A549 (cell line): ENCODE measurements at regions not wholly inside any gene's neighbourhood (a gene's known extent, or its start where the extent isn't known, plus 50 kb on each side); places are given as distances from the start of the nearest gene placed in this dataset.

Source experiments
- CTCF ChIP-seq: fragments of >200 bp; sonication (Bioruptor Twin); formaldehyde crosslinking; IDR thresholded peaks from 3 replicates; pipeline ENCODE4 v1.5.1; 2016
- EP300 ChIP-seq, 2 experiments: fragments of >200 bp; sonication (Bioruptor Twin); formaldehyde crosslinking; IDR thresholded peaks; 2 replicates in 1 of 2; 3 replicates in 1 of 2; pipeline ENCODE4 v1.6.1; 2016 to 2017
- GATA3 ChIP-seq: IDR thresholded peaks from 2 replicates; pipeline ENCODE4 v1.6.1; 2012; ENCODE audit warnings: borderline replicate concordance
- MAFK ChIP-seq: fragments of 450-650 bp; IDR thresholded peaks from 2 replicates; pipeline ENCODE4 v1.6.1; 2014; ENCODE audit not compliant: partially characterized antibody
- MYC ChIP-seq: IDR thresholded peaks from 2 replicates; pipeline ENCODE4 v1.6.1; 2012; ENCODE audit warnings: mild to moderate bottlenecking, inconsistent platforms, low read length, improper control_type of control experiment, borderline replicate concordance
- PBX3 ChIP-seq: IDR thresholded peaks from 2 replicates; pipeline ENCODE4 v1.6.1; 2012
- POLR2AphosphoS2 ChIP-seq: conservative IDR thresholded peaks from 2 replicates; pipeline ENCODE4 v1.6.1; 2012; ENCODE audit warnings: low read length, improper control_type of control experiment, inconsistent platforms
- RFX5 ChIP-seq: fragments of 450-650 bp; IDR thresholded peaks from 2 replicates; pipeline ENCODE4 v1.7.1; 2014; ENCODE audit warnings: antibody characterized with exemption, mild to moderate bottlenecking, moderate library complexity

- no peak for TF ChIP-seq MYC
- no peak for TF ChIP-seq CTCF
- TF ChIP-seq RFX5 = no peak
- TF ChIP-seq EP300 (IDR thresholded peaks at IDR 0.05) = no peak
- no peak for TF ChIP-seq POLR2AphosphoS2
- TF ChIP-seq GATA3 = no peak
- no peak for TF ChIP-seq MAFK
- TF ChIP-seq PBX3 = no peak
Measured at GRCh38 chr3:178096955-178097354, 439.3 kb upstream of the KCNMB2 start.
